COLO829 (cell line): ENCODE measurements at regions not wholly inside any gene's neighbourhood (a gene's known extent, or its start where the extent isn't known, plus 50 kb on each side); places are given as distances from the start of the nearest gene placed in this dataset.
A peak's percentile ranks its signal among the peaks of the same experiment; 100 is the strongest.
"Not testable (repeated sequence)": the region's sequence is repeated elsewhere in the genome, so short reads cannot be mapped to it uniquely, and the experiment has no call there.

Experiments used
- DNase-seq: peaks from one replicate; pipeline ENCODE4 v3.0.0; 2012; ENCODE audit warnings: low spot score

DNA sequence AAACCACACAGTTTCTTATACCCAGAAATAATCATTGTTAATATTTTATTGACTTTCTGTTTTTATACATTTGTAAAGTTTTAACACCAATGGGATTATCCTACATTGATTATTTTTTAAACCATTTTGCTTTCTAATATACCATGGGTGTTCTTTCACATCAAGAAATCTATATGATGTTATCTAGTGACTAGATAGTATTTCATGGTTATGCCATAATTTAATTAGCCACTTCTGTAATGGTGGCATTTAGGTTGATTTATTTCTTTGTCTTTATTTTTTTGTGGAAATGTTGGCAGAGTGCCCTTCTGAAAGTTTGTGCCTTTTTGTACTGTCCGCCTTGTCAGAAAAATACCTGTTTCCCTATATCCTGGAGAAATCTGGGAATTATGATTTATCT lies 193.3 kb downstream of the CEP135 start:
- DNase-seq, result no peak

DNA sequence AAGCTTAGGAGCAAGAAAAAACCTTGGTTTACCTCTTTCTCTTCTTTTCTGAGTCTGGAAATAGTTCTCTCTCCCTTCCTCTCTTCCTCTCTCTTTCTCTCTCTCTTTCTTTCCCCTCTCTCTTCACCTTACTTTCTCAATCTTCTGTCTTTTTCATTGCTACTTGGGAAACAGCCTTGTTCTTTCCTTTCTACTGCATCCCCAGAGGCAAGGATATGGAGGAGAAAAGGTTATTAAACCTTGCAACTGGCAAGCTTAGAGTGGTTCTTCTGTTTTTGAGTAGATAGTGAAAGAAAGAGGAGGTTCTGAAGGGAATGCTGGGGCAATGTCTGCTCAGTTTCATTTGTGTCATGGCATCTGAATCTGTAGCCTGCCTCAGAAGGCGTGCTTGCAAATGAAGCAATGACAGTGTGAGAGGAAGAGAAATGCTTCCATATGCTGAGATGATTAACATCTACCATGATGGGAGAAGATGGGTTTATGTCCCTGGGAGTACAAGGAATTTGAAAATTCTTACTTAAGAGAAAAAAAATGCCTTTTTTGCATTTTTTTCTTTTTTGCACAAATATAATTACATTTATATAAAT lies 190.6 kb downstream of the CEP135 start:
- no peak for DNase-seq

DNA sequence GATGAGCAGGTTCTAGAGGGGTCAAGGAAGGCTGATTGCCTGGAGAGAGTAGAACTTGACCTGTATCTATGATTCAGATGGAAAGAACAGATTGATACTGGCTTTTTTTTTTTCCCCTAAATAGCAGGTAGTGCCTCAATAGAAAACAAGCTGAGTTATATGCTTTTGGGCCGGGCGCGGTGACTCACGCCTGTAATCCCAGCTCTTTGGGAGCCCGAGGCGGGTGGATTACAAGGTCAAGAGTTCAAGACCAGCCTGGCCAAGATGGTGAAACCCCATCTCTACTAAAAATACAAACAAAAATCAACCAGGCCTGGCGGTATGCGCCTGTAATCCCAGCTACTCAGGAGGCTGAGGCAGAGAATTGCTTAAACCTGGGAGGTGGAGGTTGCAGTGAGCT lies 186.1 kb downstream of the CEP135 start:
- not testable (repeated sequence) for DNase-seq

DNA sequence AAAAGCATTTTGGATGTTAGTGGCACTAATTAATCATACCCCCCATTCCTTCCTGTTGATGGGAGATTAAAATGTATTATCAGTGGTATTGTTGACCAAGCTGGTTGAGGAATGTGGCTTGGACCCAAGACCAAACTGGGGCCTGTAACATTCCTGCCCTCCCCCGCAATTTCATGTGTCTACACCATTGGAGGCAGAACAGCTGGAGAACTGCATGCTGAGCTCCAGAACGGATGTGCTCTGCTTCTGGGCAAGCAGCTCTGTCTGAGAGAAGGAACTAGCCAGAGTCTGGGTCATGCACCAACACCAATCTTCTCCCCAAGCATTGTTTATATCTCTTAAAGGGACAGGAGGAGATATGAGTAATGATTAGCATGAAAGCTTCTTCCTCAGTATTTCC lies 185.5 kb downstream of the CEP135 start:
- no peak for DNase-seq

DNA sequence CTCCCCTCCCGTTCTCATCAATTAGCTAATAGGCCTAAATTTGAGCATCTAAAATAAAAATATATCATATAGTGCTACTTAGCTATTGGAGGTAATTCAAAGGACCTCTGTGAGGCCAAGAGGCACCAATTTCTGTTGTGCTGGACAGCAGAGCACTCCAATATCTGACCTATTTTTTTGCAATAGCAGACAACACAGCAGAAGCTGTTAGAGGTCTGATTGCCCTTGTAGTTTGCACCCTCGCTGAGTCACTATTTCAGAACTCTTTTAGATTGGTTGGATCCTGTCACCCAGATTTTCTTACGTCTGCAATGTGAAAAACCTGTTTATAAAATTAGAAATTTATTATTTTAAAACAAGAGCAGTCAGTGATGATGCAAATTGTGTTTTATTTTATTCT lies 184.1 kb downstream of the CEP135 start:
- no peak for DNase-seq

DNA sequence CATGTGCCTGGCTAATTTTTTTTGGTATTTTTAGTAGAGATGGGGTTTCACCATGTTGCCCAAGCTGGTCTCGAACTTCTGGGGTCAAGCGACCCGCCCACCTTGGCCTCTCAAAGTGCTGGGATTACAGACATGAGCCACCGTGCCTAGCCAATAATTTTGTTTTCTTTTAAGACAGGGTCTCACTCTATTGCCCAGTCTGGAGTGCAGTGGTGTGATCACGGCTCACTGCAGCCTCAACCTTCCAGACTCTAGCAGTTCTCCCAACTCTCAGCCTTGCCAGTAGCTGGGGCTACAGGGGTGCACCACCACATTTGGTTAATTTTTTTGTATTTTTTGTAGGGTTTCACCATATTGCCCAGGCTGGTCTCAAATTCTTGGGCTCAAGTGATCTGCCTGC lies 183.4 kb downstream of the CEP135 start:
- DNase-seq, result not testable (repeated sequence)

DNA sequence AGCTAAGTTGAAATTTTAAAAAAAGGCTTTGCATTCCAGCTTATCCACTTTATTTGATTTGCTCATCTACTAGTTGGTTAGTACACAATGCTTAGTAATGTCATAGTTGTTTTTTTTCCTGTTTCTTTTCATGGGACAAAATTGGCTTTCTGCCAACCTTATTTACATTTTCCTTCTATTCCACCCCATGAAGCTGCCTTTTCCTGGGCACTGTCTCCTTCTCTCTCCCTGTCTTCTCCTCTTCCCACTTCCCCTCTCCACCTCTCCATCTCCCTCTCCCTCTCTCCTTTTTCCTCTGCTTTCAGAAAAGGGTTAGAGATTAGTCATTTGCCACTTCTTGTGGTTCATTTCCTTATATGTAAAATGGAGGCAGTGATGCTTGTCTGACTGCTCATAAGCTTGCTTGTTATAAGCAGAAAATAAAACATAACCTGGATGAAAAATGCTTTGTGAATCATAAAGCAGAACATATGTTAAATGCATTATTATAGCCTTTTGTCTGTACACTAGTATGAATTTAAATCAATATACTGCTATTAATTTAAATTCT lies 181.9 kb downstream of the CEP135 start:
- no peak for DNase-seq

DNA sequence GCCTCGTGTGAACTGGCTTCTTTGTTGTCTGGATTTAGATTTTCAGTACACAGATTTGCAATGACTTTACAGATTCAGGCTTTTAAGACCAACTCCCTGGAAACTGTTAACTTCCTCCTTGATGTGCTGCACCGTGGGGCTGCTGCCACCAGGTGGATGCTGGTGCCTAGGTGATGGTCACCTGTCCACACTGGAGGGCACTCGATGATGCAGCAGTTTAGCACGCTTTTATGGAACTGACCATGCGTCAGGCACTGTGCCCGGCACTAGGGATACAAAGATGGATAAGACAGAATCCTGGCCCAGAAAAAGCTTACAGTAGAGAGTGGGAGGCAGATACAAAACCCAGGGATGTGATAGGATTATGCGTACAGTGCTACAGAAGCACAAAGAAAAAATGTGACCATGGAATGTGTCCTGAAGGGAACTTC lies 180.7 kb downstream of the CEP135 start:
- no peak for DNase-seq

DNA sequence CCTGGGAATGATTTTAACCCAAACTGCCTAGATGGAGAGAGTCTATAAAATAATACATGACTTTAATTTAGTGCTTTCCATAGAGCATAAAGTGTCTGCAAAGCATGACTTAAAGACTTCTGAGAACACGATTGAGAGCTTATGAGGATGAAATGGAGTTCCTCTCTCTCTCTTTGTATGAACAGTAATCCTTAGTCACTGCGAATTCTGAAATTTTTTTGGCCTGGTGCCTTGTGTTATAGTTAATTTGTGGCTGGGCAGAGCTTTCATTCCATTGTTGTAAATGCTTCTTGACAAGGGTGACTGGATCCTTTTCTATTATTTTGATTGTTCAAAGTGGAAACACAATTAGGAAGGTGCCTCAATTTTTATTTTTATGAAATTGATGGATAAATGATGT lies 179.5 kb downstream of the CEP135 start:
- DNase-seq, result no peak

DNA sequence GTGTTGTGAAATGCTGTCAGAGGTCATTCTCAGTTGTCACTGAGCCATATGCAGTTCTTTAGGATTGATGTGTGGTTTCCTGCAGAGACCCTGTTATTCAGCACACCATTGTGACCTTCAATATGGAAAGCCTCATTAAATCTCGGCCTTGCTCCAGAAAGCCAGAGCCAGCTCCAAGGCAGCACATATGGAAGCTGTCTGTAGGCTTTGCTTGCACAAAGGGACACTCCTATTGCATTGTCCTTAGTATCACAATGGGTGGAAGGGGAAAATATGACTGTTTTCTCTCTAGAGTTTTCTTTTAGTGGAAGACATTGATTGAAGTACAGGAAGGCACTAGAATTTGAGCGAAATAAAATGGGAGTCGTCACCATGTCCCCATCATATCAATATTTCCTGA lies 179.0 kb downstream of the CEP135 start:
- no peak for DNase-seq

DNA sequence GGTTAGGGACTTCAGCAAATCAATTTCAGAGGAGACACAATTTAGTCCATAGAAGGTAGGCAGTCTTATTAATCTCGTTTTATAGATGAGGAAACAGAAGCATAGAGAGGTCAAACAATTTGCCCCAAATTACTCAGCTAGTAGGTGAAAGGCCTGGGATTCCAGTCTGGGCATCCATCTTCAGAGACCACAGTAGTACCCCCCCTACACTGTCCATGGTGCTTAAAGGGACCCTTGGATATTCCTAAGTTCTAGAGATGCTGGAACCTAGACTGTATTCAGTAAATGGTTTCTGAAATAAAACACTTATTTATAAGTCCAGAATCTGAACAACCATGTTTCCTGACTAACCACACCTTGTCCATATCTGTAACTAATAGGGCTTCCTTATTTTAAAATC lies 174.8 kb downstream of the CEP135 start:
- no peak for DNase-seq

DNA sequence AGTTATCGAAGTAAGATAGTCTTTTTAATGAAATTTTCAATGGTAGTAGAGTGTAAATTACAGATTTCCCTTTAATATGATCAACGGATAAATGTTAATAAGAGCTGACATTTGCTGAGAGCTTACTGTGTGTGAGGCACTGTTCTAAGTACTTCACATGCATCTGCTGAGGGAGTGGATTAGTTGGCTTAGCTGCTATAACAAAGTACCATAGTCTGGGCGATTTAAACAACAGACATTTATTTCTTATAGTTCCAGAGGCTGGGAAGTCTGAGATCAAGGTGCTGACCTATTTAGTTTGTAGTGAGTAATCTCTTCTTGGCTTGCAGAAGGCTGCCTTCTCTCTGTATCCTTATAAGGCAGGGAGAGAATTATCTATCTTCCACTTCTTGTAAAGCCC lies 174.3 kb downstream of the CEP135 start:
- no peak for DNase-seq

DNA sequence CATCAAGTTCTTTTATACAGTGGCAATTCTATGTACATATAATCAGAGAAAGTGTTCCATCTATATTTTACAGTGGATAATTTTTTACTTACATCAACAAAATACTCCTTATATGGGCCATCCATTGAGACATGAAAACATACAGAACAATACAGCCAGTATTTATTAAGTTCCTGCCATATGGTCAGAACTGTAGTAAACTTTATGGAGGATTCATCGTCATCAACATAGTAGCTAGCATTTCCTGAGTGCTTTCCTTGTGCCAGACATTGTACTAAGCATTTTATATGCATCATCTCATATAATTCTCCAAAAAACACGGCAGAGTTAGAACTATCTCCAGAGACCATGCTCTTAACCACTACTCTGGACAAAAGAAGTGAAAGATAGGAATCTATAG lies 170.1 kb downstream of the CEP135 start:
- peak; percentile 38 for DNase-seq

DNA sequence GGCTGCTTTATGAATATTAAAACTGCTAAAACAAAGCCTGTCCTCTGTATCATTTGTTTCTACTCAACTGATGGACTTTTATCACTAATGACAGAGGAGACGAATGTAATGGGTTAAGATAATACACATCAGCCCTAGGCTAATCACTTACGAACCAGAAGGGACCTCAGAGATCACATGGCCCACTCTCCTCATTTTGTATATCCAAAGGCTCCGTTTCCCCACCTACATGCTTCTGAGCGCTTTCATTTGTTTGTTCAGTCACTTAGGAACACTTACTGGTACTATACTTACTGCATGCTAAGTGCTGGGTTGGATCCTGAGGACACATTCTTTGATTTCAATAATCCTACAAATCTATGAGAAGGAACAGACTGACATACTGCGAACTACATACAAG lies 169.3 kb downstream of the CEP135 start:
- DNase-seq, result no peak

DNA sequence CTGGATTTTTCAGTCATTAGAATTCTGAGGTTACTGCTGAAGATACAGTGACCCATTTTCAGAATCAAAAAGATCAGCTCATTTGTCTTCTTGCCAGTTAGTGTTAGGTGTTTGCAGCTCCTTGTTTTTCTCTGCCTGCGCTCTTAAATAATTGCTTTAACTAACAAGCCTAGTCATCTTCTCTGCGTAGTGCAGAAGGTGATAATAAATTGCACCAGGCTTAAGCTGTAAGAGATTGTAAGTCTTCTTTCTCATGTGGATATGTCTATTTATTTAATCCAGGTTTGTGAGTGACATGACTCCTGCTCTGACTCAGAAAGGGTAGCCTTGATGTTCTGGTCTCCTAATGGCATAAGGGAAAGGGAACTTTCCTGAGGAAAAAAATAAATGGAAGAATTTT lies 167.2 kb downstream of the CEP135 start:
- DNase-seq, result no peak

DNA sequence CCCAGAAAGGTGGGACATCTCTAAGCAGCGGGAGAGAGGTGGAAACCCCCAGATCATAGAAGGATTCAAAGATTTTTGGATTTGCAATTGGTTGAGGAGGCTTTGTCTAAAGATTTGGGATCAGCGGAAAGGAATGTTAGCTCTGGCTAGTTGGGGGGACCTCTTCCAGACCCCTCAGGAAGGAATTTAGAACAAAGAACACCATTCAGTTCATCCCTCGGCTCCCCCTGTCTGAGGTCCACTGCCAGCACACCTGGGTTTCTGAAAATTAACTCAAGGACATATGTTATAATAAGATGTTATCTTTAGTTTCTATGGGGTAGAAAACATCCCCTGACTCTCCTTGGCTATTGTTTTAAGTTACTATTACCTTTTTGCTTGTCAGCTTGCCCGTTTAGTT lies 163.6 kb downstream of the CEP135 start:
- no peak for DNase-seq

DNA sequence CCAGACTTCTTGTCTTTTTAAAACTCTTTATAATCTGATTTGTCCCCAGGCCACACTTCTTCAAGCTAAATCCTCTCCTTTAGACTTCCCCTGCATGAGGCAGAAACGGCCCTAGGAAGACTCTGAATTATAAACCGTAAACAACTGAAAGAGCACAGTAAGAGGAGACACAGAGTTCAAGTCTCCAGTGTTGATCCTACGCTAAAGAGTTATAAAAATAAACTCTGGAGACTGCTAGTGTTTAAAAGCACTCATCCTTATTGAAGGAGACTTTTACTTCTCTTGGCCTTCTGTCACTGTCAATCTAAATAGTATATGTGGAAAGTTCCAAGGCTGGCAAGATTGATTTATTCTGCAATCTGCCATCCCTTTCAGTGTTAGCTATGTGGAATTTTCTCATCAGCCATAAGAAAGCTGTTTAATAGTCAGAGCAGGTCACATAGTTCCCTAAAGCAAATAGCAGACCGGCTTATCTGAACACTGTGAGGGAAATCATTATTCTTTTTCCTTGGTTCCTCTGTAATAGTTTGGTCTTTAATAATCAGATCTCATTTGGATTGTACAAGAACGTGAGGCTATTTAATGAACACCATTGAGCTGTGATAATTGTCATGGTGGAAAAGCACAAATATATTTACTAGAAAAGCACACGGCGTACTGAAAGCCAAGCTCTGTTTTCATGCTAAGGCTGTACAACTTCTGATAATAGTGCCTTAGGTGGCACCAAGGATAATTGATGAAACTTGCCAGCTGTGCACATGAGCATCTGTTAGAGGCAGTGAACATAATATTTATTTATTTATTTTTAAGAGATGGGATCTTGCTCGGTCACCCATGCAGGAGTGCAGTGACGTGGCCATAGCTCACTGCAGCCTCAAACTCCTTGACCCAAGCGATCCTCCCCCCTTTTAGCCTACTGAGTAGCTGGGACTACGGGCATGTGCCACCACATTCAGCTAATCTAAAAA lies 157.7 kb downstream of the CEP135 start:
- no peak for DNase-seq

DNA sequence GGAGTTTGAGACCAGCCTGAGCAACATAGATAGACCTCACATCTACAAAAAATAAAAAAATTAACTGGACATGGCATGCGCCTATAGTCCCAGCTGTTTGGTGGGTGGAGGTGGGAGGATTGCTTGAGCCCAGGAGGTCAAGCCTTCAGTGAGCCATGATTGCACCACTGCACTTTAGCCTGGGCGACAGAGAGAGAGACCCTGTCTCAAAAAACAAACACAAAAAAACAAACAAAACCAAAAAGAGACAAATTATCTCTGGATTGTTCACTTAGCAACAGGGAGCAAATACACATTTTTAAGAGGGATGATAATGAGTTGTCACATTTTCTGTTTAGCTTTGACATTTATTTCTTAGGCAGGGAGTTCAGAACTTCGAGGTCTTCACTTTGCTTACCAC lies 155.4 kb downstream of the CEP135 start:
- DNase-seq, result no peak

DNA sequence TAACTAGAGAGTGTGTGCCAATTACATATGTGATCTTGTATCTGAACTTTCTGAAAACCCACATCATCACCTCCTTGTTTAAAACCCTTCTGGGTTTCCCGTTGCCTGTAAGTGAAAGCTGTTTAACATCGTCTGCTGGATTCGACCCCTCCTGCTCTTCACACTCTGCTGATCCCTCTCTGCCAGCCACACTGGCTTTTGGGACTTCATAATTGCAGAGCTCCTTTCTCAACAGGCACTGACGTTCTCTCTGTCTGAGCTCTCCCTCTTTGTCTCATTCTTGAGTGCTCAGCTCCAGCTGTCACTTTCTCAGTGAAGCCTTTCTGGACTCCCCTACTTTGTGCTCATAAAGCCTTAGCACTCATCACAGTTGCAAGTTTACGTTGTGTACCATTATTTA lies 153.9 kb downstream of the CEP135 start:
- DNase-seq, result no peak

DNA sequence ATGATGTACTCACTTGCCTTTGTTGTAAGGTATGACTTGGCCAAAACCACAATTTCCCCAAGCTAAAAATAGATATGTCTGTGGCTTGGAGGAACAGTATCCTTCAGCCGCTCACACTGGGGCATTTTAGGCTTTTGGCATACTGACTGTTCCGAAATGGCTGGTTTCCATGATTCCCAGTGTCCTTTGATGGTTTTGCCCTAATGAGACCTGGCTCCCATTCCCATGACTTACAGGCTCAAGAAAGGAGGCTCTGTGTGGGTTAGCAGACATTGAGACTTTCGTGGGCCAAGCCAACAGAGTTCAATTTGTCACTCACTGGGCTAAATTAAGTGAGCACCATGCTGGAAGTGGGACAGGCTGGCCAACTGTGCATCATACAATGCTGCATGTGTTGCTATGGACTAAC lies 150.6 kb downstream of the CEP135 start:
- DNase-seq, result peak; percentile 62

DNA sequence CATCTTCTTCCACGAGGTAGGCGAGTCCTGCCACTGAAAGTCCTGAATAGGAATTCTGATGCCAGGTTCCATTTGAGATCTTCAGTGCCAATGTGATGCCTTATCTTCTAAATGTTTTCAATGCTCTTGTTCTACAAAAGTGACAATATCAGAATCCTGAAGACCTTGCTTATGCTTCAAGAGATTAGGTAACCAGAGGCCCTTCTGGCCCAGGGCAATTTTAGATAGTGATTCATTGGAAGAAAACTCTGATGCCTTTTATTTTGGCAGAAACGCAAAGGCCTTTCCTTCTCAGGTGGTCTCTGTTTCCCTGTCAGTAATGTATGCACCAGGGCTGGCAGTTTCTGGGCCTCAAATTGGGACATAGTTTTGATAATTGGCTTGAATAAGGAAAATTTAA lies 144.8 kb downstream of the CEP135 start:
- no peak for DNase-seq

DNA sequence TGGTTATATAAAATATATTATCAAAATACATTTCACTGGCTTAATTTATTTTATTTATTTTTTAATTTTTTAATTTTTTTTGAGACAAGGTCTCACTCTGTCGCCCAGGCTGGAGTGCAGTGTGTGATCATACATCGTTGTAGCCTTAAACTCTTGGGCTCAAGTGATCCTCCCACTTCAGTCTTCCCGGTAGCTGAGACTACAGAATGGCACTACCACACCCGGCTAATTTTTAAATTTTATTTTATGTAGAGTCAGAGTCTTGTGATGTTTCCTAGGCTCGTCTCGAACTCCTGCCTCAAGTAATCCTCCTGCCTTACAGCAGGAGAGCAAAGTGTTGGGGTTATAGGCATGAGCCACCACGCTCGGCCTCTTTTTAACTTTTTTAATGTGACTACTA lies 143.8 kb downstream of the CEP135 start:
- no peak for DNase-seq

DNA sequence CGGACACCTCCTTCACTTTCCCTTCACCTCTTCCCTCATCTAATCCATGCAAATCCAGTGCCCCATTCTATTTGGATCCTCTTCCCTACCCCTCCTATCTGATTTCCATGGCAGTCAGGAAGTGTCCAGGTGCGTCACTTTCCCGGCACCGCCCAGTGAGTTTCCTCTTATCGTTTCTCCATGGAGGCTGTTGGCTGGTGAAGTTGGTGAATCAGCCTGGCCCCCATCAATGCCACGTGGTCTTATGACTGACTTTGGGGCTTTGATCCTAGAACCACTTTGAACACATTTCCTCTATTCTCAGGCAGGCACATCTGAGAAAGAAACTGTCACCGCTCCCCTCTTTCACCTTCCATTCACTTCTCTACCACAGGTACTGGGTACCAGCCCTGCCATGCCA lies 137.8 kb downstream of the CEP135 start:
- DNase-seq, result no peak
